ENCODE measurements at regions not wholly inside any gene's neighbourhood (a gene's known extent, or its start where the extent isn't known, plus 50 kb on each side); places are given as distances from the start of the nearest gene placed in this dataset.

- Mint-ChIP-seq H3K9me3 (peaks cover 0 to 11% (median 11%) of the 10 kb centered on the region in 3 donors), H3K27ac (no peak overlapping the region), H3K27me3 (peaks cover 2% of the 10 kb centered on the region), H3K36me3 (no peaks in the 10 kb centered on the region), H3K4me3 (peak overlapping the region in 1 of 4 donors; percentile 46), H3K4me1 (no peaks in the 10 kb centered on the region)
These were observed 107.2 kb downstream of the INHBB start for GRCh38 chr2:120452945-120453634.

GRCh38 chr2:120453635-120453998 is 107.7 kb downstream of the INHBB start:
- H3K36me3 Mint-ChIP-seq = no peaks in the 10 kb centered on the region
- peaks cover 2% of the 10 kb centered on the region for H3K27me3 Mint-ChIP-seq
- no peak overlapping the region for H3K4me3 Mint-ChIP-seq
- no peak overlapping the region for H3K27ac Mint-ChIP-seq
- H3K4me1 Mint-ChIP-seq = no peaks in the 10 kb centered on the region
- peaks cover 0 to 16% (median 14%) of the 10 kb centered on the region in 3 donors for H3K9me3 Mint-ChIP-seq

GRCh38 chr2:120454654-120455385 is 108.9 kb downstream of the INHBB start:
- Mint-ChIP-seq H3K27ac (no peak overlapping the region), H3K4me3 (no peak overlapping the region), H3K4me1 (no peaks in the 10 kb centered on the region), H3K27me3 (peaks cover 1% of the 10 kb centered on the region), H3K9me3 (peaks cover 2 to 28% (median 14%) of the 10 kb centered on the region in 3 donors), H3K36me3 (no peaks in the 10 kb centered on the region)

GRCh38 chr2:120455390-120455789 is 109.5 kb downstream of the INHBB start:
- Mint-ChIP-seq H3K27ac (no peak overlapping the region), H3K27me3 (no peaks in the 10 kb centered on the region), H3K4me1 (no peaks in the 10 kb centered on the region), H3K4me3 (no peak overlapping the region), H3K9me3 (peaks cover 2 to 33% (median 14%) of the 10 kb centered on the region in 3 donors), H3K36me3 (no peaks in the 10 kb centered on the region)

- Mint-ChIP-seq H3K4me3 (peak overlapping the region in 1 of 4 donors; percentile 23), H3K27me3 (no peaks in the 10 kb centered on the region), H3K36me3 (no peaks in the 10 kb centered on the region), H3K4me1 (no peaks in the 10 kb centered on the region), H3K9me3 (peaks cover 2 to 33% (median 14%) of the 10 kb centered on the region in 3 donors), H3K27ac (no peak overlapping the region)
These were observed 110.9 kb downstream of the INHBB start for GRCh38 chr2:120456867-120457266.

GRCh38 chr2:120460511-120460910 is 114.6 kb downstream of the INHBB start:
- Mint-ChIP-seq H3K4me1 (no peaks in the 10 kb centered on the region), H3K27ac (no peak overlapping the region), H3K9me3 (peaks cover 2 to 33% (median 14%) of the 10 kb centered on the region in 3 donors), H3K27me3 (no peaks in the 10 kb centered on the region), H3K4me3 (no peak overlapping the region), H3K36me3 (no peaks in the 10 kb centered on the region)

- Mint-ChIP-seq H3K27me3 (no peaks in the 10 kb centered on the region), H3K4me3 (no peak overlapping the region), H3K36me3 (no peaks in the 10 kb centered on the region)
These were observed 115.2 kb downstream of the INHBB start for GRCh38 chr2:120461092-120461491.

GRCh38 chr2:120461546-120462537 is 115.9 kb downstream of the INHBB start:
- H3K4me1 Mint-ChIP-seq = no peaks in the 10 kb centered on the region
- H3K9me3 Mint-ChIP-seq = peaks cover 2 to 32% (median 12%) of the 10 kb centered on the region in 3 donors
- H3K36me3 Mint-ChIP-seq = no peaks in the 10 kb centered on the region

More at GRCh38 chr2:120461092-120461491, 115.2 kb downstream of the INHBB start:
- no peaks in the 10 kb centered on the region for H3K4me1 Mint-ChIP-seq
- H3K27ac Mint-ChIP-seq = no peak overlapping the region
- peaks cover 2 to 33% (median 12%) of the 10 kb centered on the region in 3 donors for H3K9me3 Mint-ChIP-seq

GRCh38 chr2:120463527-120463926 is 117.6 kb downstream of the INHBB start:
- Mint-ChIP-seq H3K4me1 (no peaks in the 10 kb centered on the region), H3K9me3 (peaks cover 0 to 17% (median 2%) of the 10 kb centered on the region in 3 donors), H3K27ac (no peak overlapping the region), H3K36me3 (no peaks in the 10 kb centered on the region), H3K27me3 (no peaks in the 10 kb centered on the region), H3K4me3 (no peak overlapping the region)

More at GRCh38 chr2:120461546-120462537, 115.9 kb downstream of the INHBB start:
- Mint-ChIP-seq H3K27me3 (no peaks in the 10 kb centered on the region), H3K4me3 (no peak overlapping the region), H3K27ac (no peak overlapping the region)

- Mint-ChIP-seq H3K4me3 (no peak overlapping the region), H3K9me3 (peaks cover 0 to 13% (median 2%) of the 10 kb centered on the region in 3 donors), H3K27me3 (no peaks in the 10 kb centered on the region), H3K36me3 (no peaks in the 10 kb centered on the region), H3K27ac (no peak overlapping the region), H3K4me1 (no peaks in the 10 kb centered on the region)
These were observed 118.1 kb downstream of the INHBB start for GRCh38 chr2:120463996-120464395.

- H3K9me3 Mint-ChIP-seq = peaks cover 0 to 8% (median 0%) of the 10 kb centered on the region in 3 donors
- no peak overlapping the region for H3K27ac Mint-ChIP-seq
- H3K4me3 Mint-ChIP-seq = no peak overlapping the region
- no peaks in the 10 kb centered on the region for H3K4me1 Mint-ChIP-seq
- no peaks in the 10 kb centered on the region for H3K27me3 Mint-ChIP-seq
- no peaks in the 10 kb centered on the region for H3K36me3 Mint-ChIP-seq
These were observed 118.6 kb downstream of the INHBB start for GRCh38 chr2:120464448-120464931.

- H3K27me3 Mint-ChIP-seq = no peaks in the 10 kb centered on the region
- H3K4me3 Mint-ChIP-seq = no peak overlapping the region
- no peaks in the 10 kb centered on the region for H3K36me3 Mint-ChIP-seq
These were observed 119.2 kb downstream of the INHBB start for GRCh38 chr2:120465012-120465700.

GRCh38 chr2:120465701-120465988 is 119.7 kb downstream of the INHBB start:
- H3K27me3 Mint-ChIP-seq = no peaks in the 10 kb centered on the region
- H3K4me1 Mint-ChIP-seq = no peaks in the 10 kb centered on the region
- H3K36me3 Mint-ChIP-seq = no peaks in the 10 kb centered on the region
- H3K9me3 Mint-ChIP-seq = no peaks in the 10 kb centered on the region
- no peak overlapping the region for H3K4me3 Mint-ChIP-seq
- H3K27ac Mint-ChIP-seq = no peak overlapping the region

More at GRCh38 chr2:120465012-120465700, 119.2 kb downstream of the INHBB start:
- Mint-ChIP-seq H3K27ac (no peak overlapping the region), H3K4me1 (no peaks in the 10 kb centered on the region), H3K9me3 (peaks cover 0 to 1% (median 0%) of the 10 kb centered on the region in 3 donors)

GRCh38 chr2:120465989-120466703 is 120.2 kb downstream of the INHBB start:
- no peaks in the 10 kb centered on the region for H3K4me1 Mint-ChIP-seq
- peak overlapping the region in 1 of 3 donors; percentile 19 for H3K27ac Mint-ChIP-seq
- H3K4me3 Mint-ChIP-seq = no peak overlapping the region
- no peaks in the 10 kb centered on the region for H3K27me3 Mint-ChIP-seq
- H3K9me3 Mint-ChIP-seq = no peaks in the 10 kb centered on the region
- no peaks in the 10 kb centered on the region for H3K36me3 Mint-ChIP-seq

Measured in IgD-negative memory B cell (primary cell).